GM23338 (cell line): ENCODE measurements at regions not wholly inside any gene's neighbourhood (a gene's known extent, or its start where the extent isn't known, plus 50 kb on each side); places are given as distances from the start of the nearest gene placed in this dataset.
A peak's percentile ranks its signal among the peaks of the same experiment; 100 is the strongest.

ENCODE experiments used
- ATAC-seq: fragments of 200-7000 bp; cut with Tn5 transposase; 3 replicates; pipeline ENCODE4 v1.9.1; 2020
- DNase-seq: peaks from one replicate; pipeline ENCODE4 v3.0.0-alpha.2; 2015; ENCODE audit warnings: low spot score
- H2AFZ ChIP-seq: fragments of 200-600 bp; sonication (generic); 2 replicates; pipeline ENCODE4 v1.8.0; 2016; ENCODE audit warnings: antibody characterized with exemption, mild to moderate bottlenecking, moderate library complexity
- H3F3A ChIP-seq: fragments of 200-600 bp; sonication (generic); replicated peaks from 2 replicates; pipeline ENCODE4 v1.8.0; 2017; ENCODE audit warnings: antibody characterized with exemption, mixed run types, low read depth
- H3K27ac ChIP-seq: fragments of 200-600 bp; sonication (generic); 2 replicates; pipeline ENCODE4 v1.6.1; 2016; ENCODE audit warnings: low read depth
- H3K27me3 ChIP-seq: fragments of 200-600 bp; sonication (generic); 2 replicates; pipeline ENCODE4 v1.8.0; 2016; ENCODE audit warnings: mild to moderate bottlenecking, mixed run types, moderate library complexity; ENCODE audit not compliant: insufficient read depth
- H3K36me3 ChIP-seq: fragments of 200-600 bp; sonication (generic); 2 replicates; pipeline ENCODE4 v1.8.0; 2016; ENCODE audit warnings: mild to moderate bottlenecking; ENCODE audit not compliant: insufficient read depth
- H3K4me1 ChIP-seq: fragments of 200-600 bp; sonication (generic); 2 replicates; pipeline ENCODE4 v1.8.0; 2016; ENCODE audit warnings: mild to moderate bottlenecking, moderate library complexity; ENCODE audit not compliant: insufficient read depth
- H3K4me2 ChIP-seq: fragments of 200-600 bp; sonication (generic); 2 replicates; pipeline ENCODE4 v1.7.1; 2017; ENCODE audit warnings: mixed run types
- H3K4me3 ChIP-seq: fragments of 200-600 bp; sonication (generic); 2 replicates; pipeline ENCODE4 v1.6.1; 2016; ENCODE audit warnings: mixed run types
- H3K79me2 ChIP-seq: fragments of 200-600 bp; sonication (generic); replicated peaks from 2 replicates; pipeline ENCODE4 v1.8.0; 2017; ENCODE audit warnings: mild to moderate bottlenecking; ENCODE audit not compliant: insufficient read depth
- H3K9me2 ChIP-seq: fragments of 200-600 bp; sonication (generic); 2 replicates; pipeline ENCODE4 v1.8.0; 2017; ENCODE audit not compliant: insufficient read depth
- H4K20me1 ChIP-seq: fragments of 200-600 bp; sonication (generic); replicated peaks from 2 replicates; pipeline ENCODE4 v1.8.0; 2017; ENCODE audit warnings: mild to moderate bottlenecking; ENCODE audit not compliant: insufficient read depth
- H3K27ac Mint-ChIP-seq: 2 replicates; pipeline ENCODE4 v1.8.0; 2020; ENCODE audit warnings: inconsistent platforms, mild to moderate bottlenecking, moderate library complexity, mixed read lengths
- H3K27me3 Mint-ChIP-seq: 3 replicates; pipeline ENCODE4 v1.8.0; 2022; ENCODE audit warnings: low read depth, mild to moderate bottlenecking, moderate library complexity, mixed read lengths, inconsistent platforms; ENCODE audit not compliant: insufficient read depth, poor library complexity
- H3K36me3 Mint-ChIP-seq: 3 replicates; pipeline ENCODE4 v1.8.0; 2021; ENCODE audit warnings: low read depth, mild to moderate bottlenecking, inconsistent platforms, moderate library complexity, mixed read lengths
- H3K4me1 Mint-ChIP-seq: 3 replicates; pipeline ENCODE4 v1.8.0; 2020; ENCODE audit warnings: mild to moderate bottlenecking, inconsistent platforms, mixed read lengths
- H3K4me3 Mint-ChIP-seq: 3 replicates; pipeline ENCODE4 v1.8.0; 2021; ENCODE audit warnings: moderate library complexity, mild to moderate bottlenecking, inconsistent platforms, mixed read lengths
- H3K9me3 Mint-ChIP-seq: 3 replicates; pipeline ENCODE4 v1.8.0; 2020; ENCODE audit warnings: moderate library complexity, mild to moderate bottlenecking, inconsistent platforms, mixed read lengths
- CREB1 ChIP-seq: fragments of 250-450 bp; sonication (Bioruptor Pico); IDR thresholded peaks from 2 replicates; pipeline ENCODE4 v1.5.0; 2020; ENCODE audit warnings: low read depth, mild to moderate bottlenecking, moderate library complexity
- CTCF ChIP-seq, 2 experiments: fragments of 200-600 bp in 1 of 2; sonication (generic) in 1 of 2; conservative IDR thresholded peaks; 2 replicates each; pipeline versions ENCODE4 v1.5.1 to v1.6.1; 2016 to 2017; ENCODE audit warnings: antibody characterized with exemption in 2 of 2, low read depth in 2 of 2, mild to moderate bottlenecking in 2 of 2, moderate library complexity in 1 of 2
- ETS1 ChIP-seq: IDR thresholded peaks from 2 replicates; pipeline ENCODE4 v1.6.1; 2016; ENCODE audit warnings: antibody characterized with exemption
- EZH2 ChIP-seq: fragments of 200-600 bp; sonication (generic); IDR thresholded peaks from one replicate; pipeline ENCODE4 v1.8.0; 2017; ENCODE audit warnings: antibody characterized with exemption, mild to moderate bottlenecking, low read depth; ENCODE audit not compliant: unreplicated experiment
- EZH2phosphoT487 ChIP-seq: fragments of 200-600 bp; sonication (generic); IDR thresholded peaks from one replicate; pipeline ENCODE4 v1.8.1; 2018; ENCODE audit warnings: antibody characterized with exemption; ENCODE audit not compliant: unreplicated experiment
- JUNB ChIP-seq: IDR thresholded peaks from one replicate; pipeline ENCODE4 v1.6.1; 2016; ENCODE audit warnings: antibody characterized with exemption; ENCODE audit not compliant: unreplicated experiment
- NANOG ChIP-seq: IDR thresholded peaks from 2 replicates; pipeline ENCODE4 v1.6.1; 2016; ENCODE audit warnings: antibody characterized with exemption, borderline replicate concordance
- POLR2AphosphoS5 ChIP-seq: IDR thresholded peaks from 2 replicates; pipeline ENCODE4 v1.6.1; 2016; ENCODE audit warnings: antibody characterized with exemption, low read depth
- REST ChIP-seq: IDR thresholded peaks from one replicate; pipeline ENCODE4 v1.6.1; 2018; ENCODE audit warnings: antibody characterized with exemption; ENCODE audit not compliant: unreplicated experiment
- STAT1 ChIP-seq: IDR thresholded peaks from one replicate; pipeline ENCODE4 v1.6.1; 2016; ENCODE audit warnings: antibody characterized with exemption; ENCODE audit not compliant: unreplicated experiment
- ZNF114 ChIP-seq: fragments of 250-450 bp; sonication (Bioruptor Pico); IDR thresholded peaks from 2 replicates; pipeline ENCODE4 v1.5.0; 2020; ENCODE audit warnings: mild to moderate bottlenecking, moderate library complexity
- ZNF331 ChIP-seq: fragments of 250-450 bp; sonication (Bioruptor Pico); IDR thresholded peaks from 2 replicates; pipeline ENCODE4 v1.5.0; 2020; ENCODE audit warnings: low read depth, mild to moderate bottlenecking, moderate library complexity
- ZNF462 ChIP-seq: fragments of 250-450 bp; sonication (Bioruptor Pico); IDR thresholded peaks from 2 replicates; pipeline ENCODE4 v1.5.0; 2020; ENCODE audit warnings: mild to moderate bottlenecking, moderate library complexity

- Mint-ChIP-seq H3K27me3 (peaks cover 24% of the 10 kb centered on the region), H3K36me3 (no peaks in the 10 kb centered on the region), H3K9me3 (no peaks in the 10 kb centered on the region), H3K4me3 (peak overlapping the region; percentile 57), H3K4me1 (peaks cover 62% of the 10 kb centered on the region), H3K27ac (peak overlapping the region; percentile 76)
- peak; percentile 51 for ATAC-seq
- peaks cover 20% of the 10 kb centered on the region for H3K27me3 ChIP-seq
- peaks cover 16% of the 10 kb centered on the region for H3F3A ChIP-seq
- H4K20me1 ChIP-seq = no peaks in the 10 kb centered on the region
- TF ChIP-seq EZH2 (no peak), STAT1 (no peak), ZNF462 (CRISPR knock-in tag) (no peak), EZH2phosphoT487 (no peak), CTCF (conservative IDR thresholded peaks at IDR 0.05; ENCODE audit: low read depth in 2 of 2) (no peak), REST (no peak), CREB1 (CRISPR knock-in tag) (no peak), ZNF114 (no peak), JUNB (no peak), ETS1 (no peak), NANOG (no peak), ZNF331 (CRISPR knock-in tag) (no peak), POLR2AphosphoS5 (no peak)
- peaks cover 60% of the 10 kb centered on the region for H3K4me1 ChIP-seq
- no peaks in the 10 kb centered on the region for H3K79me2 ChIP-seq
- H3K27ac ChIP-seq = 0 out of 2 replicates have a peak overlapping the region, but pooled peaks have one; percentile 5
- H3K4me3 ChIP-seq = peak overlapping the region; percentile 50
- H3K9me2 ChIP-seq = no peaks in the 10 kb centered on the region
- DNase-seq = peak; percentile 29
- peak overlapping the region; percentile 80 for H3K4me2 ChIP-seq
- H3K36me3 ChIP-seq = no peaks in the 10 kb centered on the region
- H2AFZ ChIP-seq = 0 out of 2 replicates have a peak overlapping the region, but pooled peaks have one; percentile 24
Observed at GRCh38 chr22:26952451-26953011, 295.1 kb downstream of the MIAT start.
